Heart left ventricle (tissue), 16 donors: ENCODE measurements at regions not wholly inside any gene's neighbourhood (a gene's known extent, or its start where the extent isn't known, plus 50 kb on each side); places are given as distances from the start of the nearest gene placed in this dataset.
A peak's percentile ranks its signal among the peaks of the same experiment; 100 is the strongest.
"Not testable (repeated sequence)": the region's sequence is repeated elsewhere in the genome, so short reads cannot be mapped to it uniquely, and the experiment has no call there.

ENCODE experiments used
- ATAC-seq, 4 donors: fragments of 200-7000 bp; cut with Tn5 transposase; one replicate each; pipeline ENCODE4 v1.9.1; 2020 to 2022; ENCODE audit warnings: moderate library complexity in 4 of 4, mild to moderate bottlenecking in 3 of 4, moderate number of reproducible peaks in 1 of 4
- DNase-seq, 5 donors: peaks; one replicate each; pipeline ENCODE4 v3.0.0-alpha.2; 2020
- H3K27ac ChIP-seq, 12 donors: fragments of 200-600 bp; sonication (generic) in 4 of 12; one replicate each; pipeline versions ENCODE4 v1.5.0 to v1.8.0; 2016 to 2022; ENCODE audit warnings: mild to moderate bottlenecking in 2 of 12
- H3K27me3 ChIP-seq, 9 donors: fragments of 200-600 bp; sonication (generic) in 2 of 9; one replicate each; pipeline versions ENCODE4 v1.5.1 to v1.8.0; 2016 to 2022; ENCODE audit warnings: mild to moderate bottlenecking in 3 of 9
- H3K36me3 ChIP-seq, 9 donors: fragments of 200-600 bp; sonication (generic) in 2 of 9; one replicate each; pipeline versions ENCODE4 v1.5.0 to v1.8.0; 2018 to 2022; ENCODE audit warnings: mild to moderate bottlenecking in 2 of 9
- H3K4me1 ChIP-seq, 12 donors: fragments of 200-600 bp; sonication (generic) in 4 of 12; one replicate each; pipeline versions ENCODE4 v1.5.0 to v1.8.0; 2016 to 2022; ENCODE audit warnings: mild to moderate bottlenecking in 3 of 12
- H3K4me3 ChIP-seq, 12 donors: fragments of 200-600 bp; sonication (generic) in 4 of 12; one replicate each; pipeline versions ENCODE4 v1.5.0 to v1.8.0; 2017 to 2022; ENCODE audit warnings: mild to moderate bottlenecking in 9 of 12, moderate library complexity in 4 of 12
- H3K9me3 ChIP-seq, 12 donors: fragments of 200-600 bp; sonication (generic) in 4 of 12; one replicate each; pipeline versions ENCODE4 v1.5.0 to v1.8.0; 2016 to 2022; ENCODE audit warnings: mild to moderate bottlenecking in 1 of 12
- POLR2A ChIP-seq, 2 donors: fragments of 450-650 bp; IDR thresholded peaks; one replicate each; pipeline ENCODE4 v1.6.1; 2017; ENCODE audit warnings: antibody characterized with exemption in 2 of 2, mild to moderate bottlenecking in 2 of 2, moderate library complexity in 2 of 2
- WGBS, 4 donors: extraction: QIAGEN DNeasy Blood & Tissue Kit in 2 of 4; methylation state at CpG; one replicate each; pipeline versions ENCODE4 v1.1.5 to v1.1.7; 2013 to 2018; 5-methylcytosine and 5-hydroxymethylcytosine counted together
- intact Hi-C, 10 donors: fragments of 100-400 bp; cut with DNase I; formaldehyde crosslinking; loops; one replicate each; pipeline versions ENCODE4 v1.11.1 to v1.14.2; 2022
- TF ChIP-seq, protein P1 (sequence below), 12 donors: fragments of 200-600 bp; sonication (generic) in 4 of 12; IDR thresholded peaks; one replicate each; pipeline versions ENCODE4 v1.5.0 to v1.8.0; 2018 to 2022; ENCODE audit warnings: antibody characterized with exemption in 12 of 12, mild to moderate bottlenecking in 5 of 12
- donor health status: ischemic (EF 13 %, LVEDD 7.1; RV severe dilation, severe dysfunction).
- donor health status: healthy with polysubstance abuse.
- donor health status: DM: no; HTN: yes; CAD: no.
- donor health status: DM: no; HTN: no; CAD: no.
- donor health status: ischemic (EF 25% LVEDD 6.9; RV normal size, moderate dysfunction).
- donor health status: ischemic (EF 25% LVEDD 5.7; RV mildly dilated, moderate dysfunction).
- donor health status: healthy.
- donor health status: DM: yes; HTN: yes; CAD: no.
- donor health status: ischemic (EF 35%, LVEDD 5.7; RV mildly dilated, moderate dysfunction).
- donor health status: nonischemic (EF 11% LVEDD 7.7; RV severe dilation, severe dysfunction).
- donor health status: DM: yes; HTN: yes; CAD: no.
- donor health status: PGD.
- donor health status: ischemic (EF 29% LVEDD 5.4; RV normal size, mild dysfunction).
- donor health status: nonischemic (EF 23%, LVEDD 6.1; RV moderate dilation, normal function).

DNA sequence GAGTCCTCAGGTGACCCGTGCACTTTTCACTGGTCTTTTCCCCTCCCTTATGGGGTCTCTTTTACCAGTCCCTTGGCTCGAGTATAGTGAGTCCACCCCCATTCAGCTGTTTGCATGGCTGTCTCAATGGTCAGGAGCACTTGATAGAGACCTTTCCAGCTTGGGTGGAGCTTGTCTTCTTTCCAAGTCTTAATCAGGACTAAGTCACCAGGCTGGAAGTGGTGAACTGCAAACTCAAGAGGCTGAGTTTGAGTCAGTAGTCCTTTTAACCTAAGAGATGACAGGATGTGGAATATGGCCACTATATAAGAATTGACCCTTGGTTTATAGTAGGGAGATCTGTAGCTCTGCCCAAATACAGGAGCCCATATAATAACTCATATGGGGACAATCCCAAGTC lies 279.7 kb downstream of the PYDC2 start:
- intact Hi-C loops, result no loop called here
- 64 to 76% (median 73%) methylated on average over 2 of the region's 2 CpGs for WGBS, 4 donors
- TF ChIP-seq, protein P1, sequence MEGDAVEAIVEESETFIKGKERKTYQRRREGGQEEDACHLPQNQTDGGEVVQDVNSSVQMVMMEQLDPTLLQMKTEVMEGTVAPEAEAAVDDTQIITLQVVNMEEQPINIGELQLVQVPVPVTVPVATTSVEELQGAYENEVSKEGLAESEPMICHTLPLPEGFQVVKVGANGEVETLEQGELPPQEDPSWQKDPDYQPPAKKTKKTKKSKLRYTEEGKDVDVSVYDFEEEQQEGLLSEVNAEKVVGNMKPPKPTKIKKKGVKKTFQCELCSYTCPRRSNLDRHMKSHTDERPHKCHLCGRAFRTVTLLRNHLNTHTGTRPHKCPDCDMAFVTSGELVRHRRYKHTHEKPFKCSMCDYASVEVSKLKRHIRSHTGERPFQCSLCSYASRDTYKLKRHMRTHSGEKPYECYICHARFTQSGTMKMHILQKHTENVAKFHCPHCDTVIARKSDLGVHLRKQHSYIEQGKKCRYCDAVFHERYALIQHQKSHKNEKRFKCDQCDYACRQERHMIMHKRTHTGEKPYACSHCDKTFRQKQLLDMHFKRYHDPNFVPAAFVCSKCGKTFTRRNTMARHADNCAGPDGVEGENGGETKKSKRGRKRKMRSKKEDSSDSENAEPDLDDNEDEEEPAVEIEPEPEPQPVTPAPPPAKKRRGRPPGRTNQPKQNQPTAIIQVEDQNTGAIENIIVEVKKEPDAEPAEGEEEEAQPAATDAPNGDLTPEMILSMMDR (IDR thresholded peaks at IDR 0.05), result no peak
- TF ChIP-seq POLR2A (IDR thresholded peaks at IDR 0.05), result no peak
- ATAC-seq (no peak), DNase-seq (no peak)
- H3K27me3 ChIP-seq, result no peaks in the 10 kb centered on the region
- peaks cover 0 to 33% (median 2%) of the 10 kb centered on the region in 12 donors for H3K9me3 ChIP-seq
- no peak overlapping the region for H3K27ac ChIP-seq
- no peaks in the 10 kb centered on the region for H3K4me1 ChIP-seq
- no peak overlapping the region for H3K4me3 ChIP-seq
- H3K36me3 ChIP-seq, result no peaks in the 10 kb centered on the region

DNA sequence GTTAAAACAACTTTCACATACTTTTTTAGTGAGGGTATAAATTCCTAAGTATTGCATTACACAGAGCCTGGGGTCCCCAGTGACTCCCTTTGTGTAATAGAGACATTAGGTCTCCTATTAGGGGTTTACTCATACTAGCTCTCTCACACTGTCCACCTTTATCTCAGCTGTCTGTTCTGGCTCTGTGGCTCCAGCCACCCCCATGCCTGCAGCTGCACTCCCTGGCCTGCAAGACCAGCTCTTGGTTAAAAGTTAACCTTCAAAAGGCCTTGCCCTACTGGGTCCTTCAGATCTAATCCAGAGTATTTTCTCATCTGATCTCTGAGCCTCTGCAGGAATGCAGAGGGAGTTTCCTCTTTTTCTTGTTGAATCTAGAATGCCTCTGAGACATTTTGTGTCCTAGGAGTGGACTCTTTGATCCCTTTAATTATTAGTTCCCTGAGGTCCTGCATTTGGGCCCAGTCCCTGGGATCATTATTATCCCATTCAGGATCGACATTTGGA lies 280.9 kb downstream of the PYDC2 start:
- ATAC-seq, result peak in 1 of 4 donors; percentile 74
- 64 to 85% (median 73%) methylated on average over 1 of the region's 1 CpG for WGBS, 4 donors
- intact Hi-C loops, result not testable (repeated sequence)

DNA sequence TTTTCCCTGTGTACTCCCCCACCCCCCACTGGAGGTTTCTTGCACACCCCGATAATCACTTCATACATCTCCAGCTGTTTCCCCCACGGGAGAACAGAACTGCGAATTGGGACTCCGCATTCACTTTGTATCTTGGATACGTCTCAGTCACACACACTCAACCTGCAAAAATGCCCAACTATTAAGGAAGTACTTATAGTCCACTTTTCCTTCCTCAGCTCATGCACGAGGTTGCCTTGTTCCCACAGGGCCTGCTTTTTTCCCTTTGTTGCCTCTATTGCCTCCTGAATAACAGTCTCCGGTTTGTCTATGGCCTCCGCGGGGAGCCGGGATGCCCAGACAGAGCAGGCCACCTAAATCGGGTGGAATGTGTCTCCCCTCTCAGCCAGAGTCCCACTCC lies 282.3 kb downstream of the PYDC2 start:
- Histone ChIP-seq H3K4me1 (no peaks in the 10 kb centered on the region), H3K27ac (no peak overlapping the region), H3K9me3 (peaks cover 0 to 22% (median 2%) of the 10 kb centered on the region in 12 donors), H3K27me3 (no peaks in the 10 kb centered on the region), H3K4me3 (no peak overlapping the region), H3K36me3 (no peaks in the 10 kb centered on the region)
- 80 to 91% (median 88%) methylated on average over 11 of the region's 11 CpGs for WGBS, 4 donors
- DNase-seq (no peak), ATAC-seq (no peak)
- intact Hi-C loops, result no loop called here
- TF ChIP-seq, protein P1 (IDR thresholded peaks at IDR 0.05), result no peak
- TF ChIP-seq POLR2A (IDR thresholded peaks at IDR 0.05), result no peak

More for the DNA sequence above, 280.9 kb downstream of the PYDC2 start:
- not testable (repeated sequence) for H3K4me3 ChIP-seq, H3K27ac ChIP-seq, H3K4me1 ChIP-seq, H3K27me3 ChIP-seq, H3K36me3 ChIP-seq
- H3K9me3 ChIP-seq, result peaks cover 0 to 22% (median 2%) of the 10 kb centered on the region in 12 donors
- peak in 1 of 5 donors; percentile 28 for DNase-seq

DNA sequence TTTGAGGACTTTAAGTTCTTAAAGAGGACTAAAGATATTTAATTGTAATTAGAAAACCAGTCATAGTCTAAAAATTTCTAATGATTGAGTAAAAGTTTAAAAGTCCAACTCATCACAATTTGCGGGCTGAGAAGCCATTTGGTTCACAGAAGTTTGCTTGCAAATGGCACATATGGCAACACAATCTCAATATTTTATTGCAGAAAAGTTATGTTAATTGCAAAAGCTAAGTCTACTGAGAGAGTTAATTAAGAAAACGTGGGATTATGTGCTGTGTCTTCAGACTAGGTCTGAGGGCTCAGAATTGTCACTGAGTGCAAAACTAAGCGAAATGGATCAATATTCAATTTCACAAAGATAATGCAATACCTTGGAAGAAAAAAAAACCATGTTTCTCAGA lies 289.7 kb downstream of the PYDC2 start:
- Histone ChIP-seq H3K36me3 (no peaks in the 10 kb centered on the region), H3K9me3 (no peaks in the 10 kb centered on the region), H3K27ac (no peak overlapping the region), H3K27me3 (no peaks in the 10 kb centered on the region), H3K4me1 (no peaks in the 10 kb centered on the region), H3K4me3 (no peak overlapping the region)
- WGBS, 4 donors, result 79 to 84% (median 84%) methylated on average over 3 of the region's 3 CpGs
- TF ChIP-seq, protein P1 (IDR thresholded peaks at IDR 0.05), result no peak
- no peak for TF ChIP-seq POLR2A (IDR thresholded peaks at IDR 0.05)
- intact Hi-C loops, result no loop called here
- DNase-seq (no peak), ATAC-seq (no peak)

DNA sequence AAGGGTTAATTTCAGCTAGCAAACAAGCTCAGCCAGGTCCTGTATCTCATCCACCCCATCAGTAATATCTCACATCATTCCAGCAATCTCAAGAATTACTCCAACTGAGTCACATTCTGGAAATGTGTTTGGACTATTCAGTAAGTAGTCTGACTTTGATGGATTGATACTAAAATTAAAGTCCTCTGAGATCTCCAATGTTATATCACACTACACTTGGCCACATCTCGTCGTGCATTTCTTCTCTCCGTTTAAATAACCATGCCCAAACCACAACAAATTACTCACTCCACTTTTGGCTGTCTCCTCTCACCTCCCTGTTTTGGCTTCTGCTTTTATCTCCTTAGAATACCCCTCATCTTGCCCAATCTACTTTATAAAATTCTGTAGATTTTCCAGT lies 292.2 kb downstream of the PYDC2 start:
- no peak for TF ChIP-seq POLR2A (IDR thresholded peaks at IDR 0.05)
- TF ChIP-seq, protein P1 (IDR thresholded peaks at IDR 0.05), result no peak
- WGBS, 4 donors, result 76 to 82% (median 78%) methylated on average over 3 of the region's 3 CpGs
- H3K9me3 ChIP-seq, result no peaks in the 10 kb centered on the region

More for the DNA sequence above, 292.2 kb downstream of the PYDC2 start:
- H3K4me3 ChIP-seq, result no peak overlapping the region
- H3K27ac ChIP-seq, result no peak overlapping the region
- H3K36me3 ChIP-seq, result no peaks in the 10 kb centered on the region
- no peaks in the 10 kb centered on the region for H3K4me1 ChIP-seq
- DNase-seq (no peak), ATAC-seq (no peak)
- intact Hi-C loops, result no loop called here
- no peaks in the 10 kb centered on the region for H3K27me3 ChIP-seq
